ENCODE measurements at regions not wholly inside any gene's neighbourhood (a gene's known extent, or its start where the extent isn't known, plus 50 kb on each side); places are given as distances from the start of the nearest gene placed in this dataset.
A peak's percentile ranks its signal among the peaks of the same experiment; 100 is the strongest.

DNA sequence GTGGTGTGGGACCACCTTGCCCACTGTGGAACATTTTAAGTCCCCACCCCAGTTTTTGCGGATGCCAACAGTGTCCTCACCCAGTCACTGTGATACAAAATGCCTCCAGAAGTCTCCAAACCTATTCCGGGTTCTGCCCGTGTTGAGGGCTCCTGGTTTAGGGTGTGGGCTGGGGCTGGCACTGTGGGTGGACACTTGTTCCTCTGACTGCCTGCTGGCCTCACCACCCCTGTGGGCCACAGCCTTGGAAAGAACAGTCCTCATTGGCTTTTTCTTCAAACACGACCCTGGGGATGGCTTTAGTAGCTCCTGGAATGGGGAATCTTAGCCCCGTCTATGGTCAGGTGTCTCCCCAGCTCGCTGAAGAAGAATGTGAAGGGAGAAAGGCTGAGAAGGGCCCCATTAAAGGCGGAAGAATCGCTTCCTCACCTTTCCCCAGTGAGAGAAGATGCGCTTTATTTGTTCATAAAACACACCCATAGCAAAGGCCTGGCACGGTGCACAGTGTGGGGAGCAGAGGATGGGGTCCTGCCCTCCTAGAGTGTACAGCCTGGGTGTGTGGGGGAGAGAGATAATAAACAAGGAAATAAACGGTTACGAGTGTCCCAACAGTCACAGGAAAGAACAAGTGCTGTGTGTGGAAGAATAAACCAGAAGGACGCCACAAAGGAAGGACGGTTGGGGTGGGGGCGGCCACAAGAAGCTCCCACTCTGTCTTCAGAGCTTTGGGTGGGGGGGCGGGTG lies 56.3 kb upstream of the SLC22A11 start:
- no peak for ATAC-seq

DNA sequence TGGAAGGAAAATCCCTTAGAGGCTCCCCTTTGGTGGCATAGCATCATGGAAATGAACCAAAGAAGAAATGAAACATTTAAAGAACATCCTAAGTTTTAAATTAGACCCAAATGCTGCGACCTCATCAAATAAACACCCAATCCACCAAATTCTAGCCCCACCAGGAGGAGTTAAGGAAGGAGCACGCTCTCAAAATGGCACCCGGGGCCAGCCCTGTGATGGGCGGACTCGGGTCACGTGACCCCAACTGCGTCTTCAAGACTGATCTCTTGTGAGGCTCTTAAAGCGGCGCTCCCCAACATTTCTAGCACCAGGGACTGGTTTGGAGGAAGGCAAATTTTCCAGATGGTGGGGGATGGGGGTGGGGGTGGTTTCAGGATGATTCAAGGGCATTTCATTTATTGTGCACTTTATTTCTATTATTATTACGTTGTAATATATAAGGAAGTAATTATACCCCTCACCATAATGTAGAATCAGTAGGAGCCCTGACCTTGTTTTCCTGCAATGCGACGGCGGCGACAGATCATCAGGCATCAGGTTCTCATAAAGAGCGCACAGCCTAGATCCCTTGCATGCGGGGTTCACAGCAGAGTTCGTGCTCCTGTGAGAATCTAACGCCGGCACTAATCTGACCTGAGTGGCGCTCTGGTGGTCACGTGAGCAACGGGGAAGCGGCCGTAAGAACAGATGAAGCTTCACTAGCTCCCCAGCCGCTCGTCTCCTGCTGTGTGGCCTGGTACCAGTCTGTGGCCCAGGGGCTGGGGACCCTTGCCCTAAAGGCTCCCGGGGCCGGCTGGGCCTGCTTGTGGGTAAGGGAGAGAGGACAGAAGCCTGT lies 55.3 kb upstream of the SLC22A11 start:
- DNase-seq = no peak
- 66 to 68% methylated on average over 27 to 28 of the region's 28 CpGs for WGBS, 2 donors

More for the DNA sequence above, 56.3 kb upstream of the SLC22A11 start:
- WGBS, 2 donors = 67 to 75% methylated on average over 16 of the region's 16 CpGs
- no peak overlapping the region for H3K4me3 ChIP-seq
- no peaks in the 10 kb centered on the region for H3K36me3 ChIP-seq
- no peak overlapping the region for H3K27ac ChIP-seq
- H3K4me1 ChIP-seq = no peaks in the 10 kb centered on the region
- H3K27me3 ChIP-seq = no peaks in the 10 kb centered on the region
- H3K9me3 ChIP-seq = no peaks in the 10 kb centered on the region
- DNase-seq (no peak), FAIRE-seq (no peak)
- TF ChIP-seq, protein P1, sequence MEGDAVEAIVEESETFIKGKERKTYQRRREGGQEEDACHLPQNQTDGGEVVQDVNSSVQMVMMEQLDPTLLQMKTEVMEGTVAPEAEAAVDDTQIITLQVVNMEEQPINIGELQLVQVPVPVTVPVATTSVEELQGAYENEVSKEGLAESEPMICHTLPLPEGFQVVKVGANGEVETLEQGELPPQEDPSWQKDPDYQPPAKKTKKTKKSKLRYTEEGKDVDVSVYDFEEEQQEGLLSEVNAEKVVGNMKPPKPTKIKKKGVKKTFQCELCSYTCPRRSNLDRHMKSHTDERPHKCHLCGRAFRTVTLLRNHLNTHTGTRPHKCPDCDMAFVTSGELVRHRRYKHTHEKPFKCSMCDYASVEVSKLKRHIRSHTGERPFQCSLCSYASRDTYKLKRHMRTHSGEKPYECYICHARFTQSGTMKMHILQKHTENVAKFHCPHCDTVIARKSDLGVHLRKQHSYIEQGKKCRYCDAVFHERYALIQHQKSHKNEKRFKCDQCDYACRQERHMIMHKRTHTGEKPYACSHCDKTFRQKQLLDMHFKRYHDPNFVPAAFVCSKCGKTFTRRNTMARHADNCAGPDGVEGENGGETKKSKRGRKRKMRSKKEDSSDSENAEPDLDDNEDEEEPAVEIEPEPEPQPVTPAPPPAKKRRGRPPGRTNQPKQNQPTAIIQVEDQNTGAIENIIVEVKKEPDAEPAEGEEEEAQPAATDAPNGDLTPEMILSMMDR (IDR thresholded peaks at IDR 0.05) = no peak
- intact Hi-C loops (cut with DNase I) = loop anchor here in 1 of 3 donors (10.0 kb wide), 1 partner anchor 155 kb away; no protein-coding TSS in a partner anchor

DNA sequence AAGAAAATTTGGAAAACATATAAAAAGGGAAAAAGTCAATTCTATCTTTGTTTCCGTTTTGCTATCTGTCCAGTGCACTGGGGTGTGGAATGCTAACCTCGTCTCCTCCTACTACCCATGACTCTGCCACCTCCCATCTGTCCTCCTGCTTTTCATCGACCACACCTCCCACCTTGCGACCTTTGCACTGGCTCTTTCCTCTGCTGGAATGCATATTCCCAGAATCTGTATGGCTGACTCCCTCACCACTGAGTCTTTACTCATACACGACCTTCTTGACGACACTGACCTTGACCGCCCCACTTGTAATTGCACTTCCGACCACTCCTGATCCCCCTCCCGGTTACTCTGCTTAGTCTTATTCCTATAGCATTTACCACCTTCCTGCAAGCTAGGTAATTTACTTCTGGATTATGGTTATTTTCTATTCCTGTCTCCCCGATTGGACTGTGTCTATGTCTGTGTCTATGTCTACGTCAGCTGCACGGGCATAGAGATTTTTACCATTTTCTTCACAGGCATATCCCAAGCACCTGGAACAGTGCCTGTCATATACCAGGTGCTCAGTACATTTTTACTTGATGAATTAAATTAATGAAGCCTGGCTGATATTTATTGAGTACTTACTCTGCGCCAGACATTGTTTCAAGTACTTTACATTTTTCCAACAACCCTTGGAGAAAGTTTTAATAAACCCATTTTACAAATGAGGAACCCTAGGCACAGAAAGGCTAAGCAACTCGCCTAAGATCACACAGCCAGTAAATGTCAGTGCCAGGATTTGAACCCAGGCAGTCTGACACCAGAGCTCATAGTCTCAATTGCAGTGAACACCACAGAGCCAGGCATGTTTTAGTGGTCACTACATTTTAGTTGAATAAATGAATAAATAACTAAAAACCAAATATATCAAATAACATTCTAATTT lies 54.0 kb upstream of the SLC22A11 start:
- H3K27ac ChIP-seq = no peak overlapping the region
- no peaks in the 10 kb centered on the region for H3K27me3 ChIP-seq
- intact Hi-C loops (cut with DNase I) = no loop called here
- 31 to 33% methylated on average over 14 of the region's 14 CpGs for WGBS, 2 donors
- FAIRE-seq = no peak
- H3K4me3 ChIP-seq = no peak overlapping the region
- ATAC-seq = peak in 2 of 4 donors; percentile 38 to 40
- H3K9me3 ChIP-seq = no peaks in the 10 kb centered on the region
- no peaks in the 10 kb centered on the region for H3K36me3 ChIP-seq
- TF ChIP-seq, protein P1 (IDR thresholded peaks at IDR 0.05) = no peak
- no peaks in the 10 kb centered on the region for H3K4me1 ChIP-seq
- no peak for DNase-seq

More for the DNA sequence above, 55.3 kb upstream of the SLC22A11 start:
- no peaks in the 10 kb centered on the region for H3K27me3 ChIP-seq
- TF ChIP-seq, protein P1 (IDR thresholded peaks at IDR 0.05) = no peak
- FAIRE-seq (no peak), ATAC-seq (no peak)
- H3K9me3 ChIP-seq = no peaks in the 10 kb centered on the region
- no peaks in the 10 kb centered on the region for H3K4me1 ChIP-seq
- no peak overlapping the region for H3K4me3 ChIP-seq
- intact Hi-C loops (cut with DNase I) = no loop called here
- no peak overlapping the region for H3K27ac ChIP-seq
- H3K36me3 ChIP-seq = no peaks in the 10 kb centered on the region

DNA sequence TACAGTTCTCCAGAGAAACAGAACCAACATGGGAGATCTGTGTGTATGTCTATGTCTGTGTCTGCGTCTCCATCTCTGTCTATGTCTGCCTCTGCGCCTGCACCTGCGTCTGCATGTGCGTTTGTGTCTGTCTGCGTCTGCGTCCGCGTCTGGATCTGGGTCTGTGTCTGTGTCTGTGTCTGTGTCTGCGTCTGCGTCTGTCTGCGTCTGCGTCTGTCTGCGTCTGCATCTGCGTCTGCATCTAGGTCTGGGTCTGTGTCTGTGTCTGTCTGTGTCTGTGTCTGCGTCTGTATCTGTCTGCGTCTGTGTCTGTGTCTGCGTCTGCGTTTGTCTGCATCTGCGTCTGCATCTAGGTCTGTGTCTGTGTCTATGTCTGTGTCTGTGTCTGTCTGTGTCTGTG lies 53.1 kb upstream of the SLC22A11 start:
- Histone ChIP-seq H3K4me1 (no peaks in the 10 kb centered on the region), H3K36me3 (no peaks in the 10 kb centered on the region), H3K27me3 (no peaks in the 10 kb centered on the region), H3K9me3 (no peaks in the 10 kb centered on the region), H3K4me3 (no peak overlapping the region), H3K27ac (no peak overlapping the region)
- TF ChIP-seq, protein P1 (IDR thresholded peaks at IDR 0.05) = no peak
- no peak for FAIRE-seq
- no peak for ATAC-seq
- no peak for DNase-seq
- 77 to 91% methylated on average over 19 of the region's 19 CpGs for WGBS, 2 donors
- intact Hi-C loops (cut with DNase I) = no loop called here
